D341Med (cell line): ENCODE measurements at regions not wholly inside any gene's neighbourhood (a gene's known extent, or its start where the extent isn't known, plus 50 kb on each side); places are given as distances from the start of the nearest gene placed in this dataset.
"Not testable (repeated sequence)": the region's sequence is repeated elsewhere in the genome, so short reads cannot be mapped to it uniquely, and the experiment has no call there.

Experiments
- DNase-seq: peaks from one replicate; pipeline ENCODE4 v3.0.0; 2012; ENCODE audit warnings: low spot score

DNA sequence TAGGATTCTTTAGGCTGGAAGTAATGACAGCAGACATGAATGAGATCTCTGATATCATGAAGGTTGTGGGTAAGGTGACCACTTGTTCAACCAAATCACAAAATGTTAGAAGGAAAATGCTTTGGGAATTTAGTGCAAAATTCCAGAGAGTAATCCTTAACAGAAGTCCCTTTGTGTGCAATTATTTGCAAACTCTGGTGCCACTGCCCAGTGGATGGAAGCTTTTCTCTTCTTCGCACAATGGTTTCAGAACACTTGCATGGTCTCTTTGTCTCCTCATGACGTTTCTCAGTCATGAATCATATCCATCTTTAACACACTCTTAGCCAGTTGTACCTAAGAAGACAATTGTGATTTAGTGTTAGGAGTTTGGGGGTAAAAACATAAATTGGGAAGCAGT, 570.4 kb upstream of the ANKRD30A start:
- no peak for DNase-seq

DNA sequence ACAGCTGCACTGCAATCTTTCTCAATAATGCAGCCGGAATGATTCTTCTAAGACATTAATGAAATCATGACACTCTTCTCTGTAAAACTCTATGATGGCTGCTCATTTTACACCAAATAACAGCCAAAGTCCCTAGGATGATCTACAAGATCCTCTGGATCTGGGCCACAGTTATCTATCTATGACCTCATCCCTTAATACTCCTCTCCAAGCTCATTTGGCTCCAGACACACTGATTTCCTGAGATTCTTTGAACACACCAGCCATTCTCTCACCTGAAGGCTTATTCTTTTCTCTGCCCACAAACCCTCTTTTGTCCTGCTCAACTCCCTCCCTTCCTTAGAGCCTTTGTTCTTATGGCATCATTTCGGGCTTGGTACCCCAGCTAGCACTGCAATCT, 577.4 kb upstream of the ANKRD30A start:
- DNase-seq: no peak

DNA sequence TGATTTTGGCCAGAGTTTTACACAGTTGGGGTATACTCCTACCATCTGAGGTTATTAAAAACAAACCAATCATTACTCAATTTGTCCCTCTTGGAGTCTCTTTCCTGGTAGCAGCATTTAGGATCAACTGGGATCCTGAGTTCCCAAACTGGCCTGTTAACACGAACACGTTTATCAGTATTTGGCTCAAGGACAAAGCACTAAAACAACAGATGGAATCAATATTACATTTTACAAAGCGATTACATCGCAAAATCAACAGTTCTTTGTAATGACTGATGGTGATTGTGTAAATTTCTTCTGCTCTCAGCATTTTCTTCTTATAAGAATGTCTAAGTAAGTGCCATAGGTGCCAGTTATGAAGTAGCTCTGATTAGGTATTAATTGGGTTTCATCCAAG, 582.9 kb upstream of the ANKRD30A start:
- no peak for DNase-seq

DNA sequence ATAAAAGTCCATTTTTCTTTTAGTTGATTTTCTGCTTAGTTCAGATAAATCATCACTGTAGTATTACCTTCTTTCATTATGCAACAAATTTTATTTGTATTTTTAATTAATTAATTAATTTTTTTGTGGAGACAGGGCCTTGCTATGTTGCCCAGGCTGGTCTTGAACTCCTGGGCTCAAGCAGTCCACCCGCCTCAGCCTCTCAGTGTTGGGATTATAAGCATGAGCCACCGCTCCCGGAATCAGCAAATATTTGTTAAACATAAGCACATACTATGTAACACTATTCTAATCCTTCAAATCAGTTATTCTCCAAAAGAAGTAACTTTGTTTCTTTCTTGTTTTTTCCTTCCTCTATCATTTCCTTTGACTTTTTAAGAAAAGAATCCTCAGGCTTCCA, 584.8 kb upstream of the ANKRD30A start:
- DNase-seq: no peak

DNA sequence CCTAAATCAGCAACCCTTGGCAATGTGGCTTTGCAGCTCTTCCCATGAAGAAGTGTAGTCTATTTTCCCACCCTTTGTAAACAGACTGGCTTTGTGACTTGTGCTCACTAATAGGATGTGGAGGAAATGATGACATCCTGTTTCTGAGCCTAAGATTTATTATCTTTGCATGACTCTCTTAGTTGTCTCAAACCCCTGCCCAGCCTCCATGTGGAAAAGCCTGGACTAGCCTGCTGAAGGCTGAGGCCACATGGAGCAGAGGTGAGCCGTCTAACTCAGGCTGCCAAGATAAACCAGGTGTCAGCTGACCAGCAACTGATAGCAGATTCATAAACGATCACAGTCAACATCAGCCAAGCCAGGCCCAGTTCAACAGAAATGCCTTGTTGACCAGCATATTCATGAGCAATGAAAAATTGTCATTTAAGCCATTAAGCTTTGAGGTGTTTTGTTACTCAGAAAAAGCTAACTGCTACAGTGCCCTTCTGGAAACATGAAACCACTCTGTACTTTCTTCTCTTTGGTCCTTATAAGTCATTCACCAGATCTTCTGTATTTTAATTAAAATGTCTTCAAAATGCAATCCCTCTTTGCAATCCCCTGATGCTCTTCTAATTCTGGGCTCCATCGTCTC, 586.3 kb upstream of the ANKRD30A start:
- no peak for DNase-seq

DNA sequence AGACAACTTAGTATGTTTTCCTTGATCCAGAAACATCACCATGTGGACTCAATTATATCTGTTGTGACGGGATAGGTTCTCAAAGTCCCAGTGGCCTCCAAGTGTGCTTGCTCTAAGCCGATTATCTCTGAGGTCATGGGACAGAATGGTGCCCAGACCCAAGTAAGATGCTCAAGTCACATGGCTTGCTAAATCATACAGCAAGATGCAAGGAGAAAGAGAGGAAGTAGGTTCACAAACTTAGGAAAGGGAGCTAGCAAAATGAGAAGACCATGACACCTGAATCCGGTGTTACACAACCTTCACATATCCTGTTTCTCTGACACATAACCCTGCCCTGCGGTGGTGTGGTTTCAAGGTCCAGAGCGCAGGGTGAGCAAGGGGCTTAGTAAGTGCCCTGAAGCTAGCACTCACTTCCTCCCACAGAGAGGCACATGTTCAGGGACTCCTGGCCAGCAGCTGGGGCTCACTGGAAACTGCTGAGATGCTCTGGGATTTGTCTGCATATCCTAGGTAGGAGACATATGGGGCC, 590.9 kb upstream of the ANKRD30A start:
- DNase-seq: no peak

DNA sequence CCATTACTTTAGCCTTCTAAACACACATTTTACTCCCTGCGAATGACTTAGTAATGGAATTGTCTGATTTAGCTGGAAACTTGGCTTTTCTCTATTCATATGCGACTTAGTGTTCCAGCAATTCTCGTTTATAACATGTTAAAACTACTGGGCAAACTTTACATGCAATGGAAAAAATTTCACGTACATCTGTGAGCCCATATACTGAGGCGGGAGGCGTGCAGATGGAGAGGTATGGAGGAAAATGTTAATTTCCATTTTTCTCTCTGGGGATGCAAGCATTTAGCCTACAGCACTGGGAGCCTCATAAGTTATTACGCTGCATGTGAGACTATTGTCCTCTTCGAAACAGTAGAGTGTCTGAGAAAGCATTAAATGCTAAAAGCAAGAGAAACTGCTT, 591.5 kb upstream of the ANKRD30A start:
- no peak for DNase-seq

DNA sequence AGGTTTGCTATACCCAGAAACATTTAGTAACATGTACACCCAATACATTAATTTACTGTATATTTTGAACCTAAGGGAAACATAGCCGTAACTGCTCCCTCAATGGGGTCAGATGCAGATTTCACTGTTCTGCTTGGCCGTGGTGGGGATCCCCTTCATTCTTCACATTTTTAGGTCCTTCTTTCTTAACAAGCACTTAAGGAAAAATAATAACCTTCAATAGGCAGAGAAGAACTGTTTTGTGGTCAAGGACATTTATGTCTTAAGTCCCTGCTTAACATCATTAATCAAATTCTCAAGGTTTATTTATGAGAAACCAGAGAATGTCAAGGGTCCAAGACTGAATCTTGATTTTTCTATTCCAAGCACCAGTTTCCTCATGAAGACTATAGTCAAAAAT, 592.1 kb upstream of the ANKRD30A start:
- no peak for DNase-seq

DNA sequence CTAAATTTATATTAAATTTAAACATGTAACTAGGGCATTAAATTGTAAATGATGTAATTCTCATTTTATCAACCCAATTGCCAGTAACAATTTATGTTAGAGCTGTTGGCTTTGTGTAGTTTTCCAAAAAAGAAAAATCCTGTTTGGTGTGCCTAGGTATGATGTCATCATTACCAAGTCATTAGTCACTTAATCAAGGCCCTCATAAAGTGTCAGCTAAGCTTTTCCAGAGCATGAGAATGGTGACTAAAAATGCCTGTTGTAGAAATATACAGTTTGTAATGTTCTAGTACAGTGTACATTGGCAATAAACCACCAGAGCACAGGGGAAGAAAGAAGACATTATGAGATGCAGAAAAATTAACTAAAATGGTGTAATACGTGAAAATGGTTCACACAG, 593.8 kb upstream of the ANKRD30A start:
- no peak for DNase-seq

DNA sequence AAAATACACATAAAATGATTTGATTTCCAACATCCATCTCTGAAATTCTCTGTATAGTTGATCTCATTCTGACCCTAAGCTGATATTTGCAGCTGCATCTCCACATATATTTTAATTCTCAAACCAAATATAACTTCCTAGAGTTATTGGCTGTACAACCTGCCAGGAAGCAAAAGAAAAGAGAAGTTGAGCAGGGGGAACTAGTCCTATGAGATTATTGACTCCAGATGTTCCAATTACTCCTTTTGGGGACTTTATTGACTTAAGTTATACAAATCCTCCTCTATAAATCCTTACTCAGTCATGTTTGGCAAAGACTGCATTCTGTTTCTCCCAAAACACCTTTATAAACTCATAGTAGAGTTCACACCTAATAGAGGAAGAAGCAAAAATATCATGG, 599.4 kb upstream of the ANKRD30A start:
- DNase-seq: no peak

DNA sequence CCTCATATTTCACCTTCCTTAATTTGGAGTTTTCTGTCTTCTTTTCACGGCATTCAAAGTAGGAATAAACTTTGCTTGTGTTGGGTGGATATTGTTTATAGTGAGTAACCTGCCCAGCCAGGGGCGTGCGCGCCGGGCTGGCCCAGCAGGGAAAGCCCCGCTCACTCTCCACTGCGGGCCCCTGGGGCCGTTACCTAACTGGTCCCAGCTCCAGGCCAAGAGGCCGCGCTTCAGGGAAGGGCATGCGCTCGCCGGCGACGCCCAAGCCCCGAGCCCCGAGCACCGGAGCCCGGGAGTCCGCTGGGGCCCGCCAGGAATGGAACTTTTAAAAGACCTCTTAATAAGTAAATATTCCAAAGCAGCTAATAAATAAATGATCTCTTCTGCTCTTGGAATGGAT, 601.3 kb upstream of the ANKRD30A start:
- not testable (repeated sequence) for DNase-seq

DNA sequence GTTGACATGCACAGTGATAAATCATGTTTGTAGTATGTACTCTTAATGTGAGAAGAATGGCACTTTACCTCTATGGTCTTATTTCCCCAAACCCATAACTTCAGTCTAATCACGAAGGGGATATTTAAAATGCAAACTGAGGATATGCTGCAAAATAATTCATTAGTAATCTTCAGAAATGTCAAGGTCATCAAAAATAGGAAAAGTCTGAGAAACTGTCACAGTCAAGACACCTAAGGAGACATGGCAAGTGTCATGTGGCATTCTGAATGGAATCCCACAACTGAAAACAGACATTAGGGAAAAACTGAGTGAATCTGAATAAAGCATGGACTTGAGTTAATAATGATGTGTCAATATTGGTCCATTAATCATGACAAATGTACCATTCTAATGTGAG, 605.5 kb upstream of the ANKRD30A start:
- DNase-seq: no peak

DNA sequence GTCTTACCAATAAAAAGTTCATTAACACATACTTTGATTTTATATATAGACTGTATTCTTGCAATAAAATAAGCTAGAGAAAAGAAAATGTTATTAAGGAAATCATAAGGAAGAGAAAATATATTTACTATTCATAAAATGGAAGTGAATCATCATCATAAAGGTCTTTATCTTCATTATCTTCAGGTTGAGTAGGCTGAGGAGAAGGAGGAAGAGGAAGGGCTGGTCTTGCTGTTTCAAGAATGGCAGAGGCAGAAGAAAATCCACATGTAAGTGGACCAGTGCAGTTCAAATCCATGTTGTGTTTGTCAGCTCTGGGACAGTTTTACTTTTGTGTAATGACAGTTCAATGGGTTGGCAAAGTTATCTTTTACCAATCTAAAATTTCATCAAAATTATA, 609.1 kb upstream of the ANKRD30A start:
- no peak for DNase-seq

DNA sequence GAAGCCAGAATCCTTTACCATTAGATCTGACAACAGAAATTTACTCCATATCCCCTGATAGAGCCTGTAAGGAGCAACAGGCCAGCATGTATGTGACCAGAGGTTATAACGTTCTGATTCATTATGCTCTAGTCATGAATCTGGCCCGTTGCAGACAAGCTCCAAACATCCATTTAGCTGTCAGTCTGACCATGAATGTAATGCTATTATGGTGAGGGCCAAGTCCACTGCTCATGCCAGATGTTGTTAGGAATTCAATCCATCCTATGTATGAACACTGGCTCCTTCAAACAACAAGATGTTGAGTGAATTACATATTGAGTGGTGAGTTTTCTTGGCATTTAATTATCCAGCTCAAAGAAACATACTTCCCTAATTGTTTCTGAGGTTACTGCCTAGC, 610.1 kb upstream of the ANKRD30A start:
- DNase-seq: no peak

DNA sequence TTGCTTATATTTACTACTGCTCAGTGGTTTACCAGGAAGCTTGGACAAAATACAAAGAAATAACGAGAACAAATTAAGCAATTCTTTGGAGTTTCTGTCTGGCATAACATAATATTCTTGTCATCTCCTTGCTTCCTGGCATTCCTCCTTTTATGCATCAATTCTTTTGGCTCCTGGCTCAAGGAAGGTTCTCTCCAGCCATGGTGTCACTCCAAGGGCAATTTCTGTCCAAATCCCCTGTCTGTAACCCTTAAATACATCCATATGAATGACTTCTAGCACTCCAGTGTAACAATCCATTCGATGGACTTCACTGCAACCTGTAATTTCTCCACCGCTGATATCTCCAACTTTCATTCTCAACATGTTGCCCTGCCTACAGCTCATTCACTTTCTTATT, 617.7 kb upstream of the ANKRD30A start:
- no peak for DNase-seq

DNA sequence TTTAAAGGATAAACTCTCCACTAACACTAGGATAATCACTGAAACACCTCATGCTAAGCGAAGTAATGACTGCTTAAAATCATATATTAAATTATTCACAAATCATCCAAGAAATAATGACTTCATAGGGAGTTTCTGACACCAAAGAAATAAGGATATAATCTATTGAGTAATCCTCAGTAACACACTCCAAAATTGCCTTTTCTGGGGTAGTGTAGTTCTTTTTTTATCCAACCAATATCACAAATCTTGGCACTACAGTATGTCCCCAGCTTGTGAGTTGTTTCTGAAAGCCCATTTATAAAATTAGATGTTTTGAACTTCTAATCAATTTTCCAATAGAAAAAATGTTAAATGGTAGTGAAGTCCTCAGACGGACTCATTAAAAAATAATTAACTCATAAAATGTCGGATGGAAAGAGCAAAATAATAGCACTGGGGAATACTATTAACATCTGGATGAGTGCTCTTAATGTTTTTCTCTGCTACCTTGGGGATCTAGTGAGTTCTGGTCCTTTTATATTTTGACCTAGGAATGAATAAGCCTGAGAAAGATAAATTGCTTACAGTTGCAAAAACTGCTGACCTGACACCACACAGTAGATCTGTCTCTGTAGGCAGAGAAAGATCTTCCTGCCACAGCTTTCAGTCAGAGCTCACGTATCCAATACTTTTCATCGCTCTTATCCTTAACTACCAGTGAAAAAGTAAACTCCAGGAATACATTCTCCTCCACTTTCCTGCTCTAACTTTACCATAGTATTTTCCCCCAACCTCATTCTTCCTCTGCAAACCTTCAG, 618.5 kb upstream of the ANKRD30A start:
- DNase-seq: no peak

DNA sequence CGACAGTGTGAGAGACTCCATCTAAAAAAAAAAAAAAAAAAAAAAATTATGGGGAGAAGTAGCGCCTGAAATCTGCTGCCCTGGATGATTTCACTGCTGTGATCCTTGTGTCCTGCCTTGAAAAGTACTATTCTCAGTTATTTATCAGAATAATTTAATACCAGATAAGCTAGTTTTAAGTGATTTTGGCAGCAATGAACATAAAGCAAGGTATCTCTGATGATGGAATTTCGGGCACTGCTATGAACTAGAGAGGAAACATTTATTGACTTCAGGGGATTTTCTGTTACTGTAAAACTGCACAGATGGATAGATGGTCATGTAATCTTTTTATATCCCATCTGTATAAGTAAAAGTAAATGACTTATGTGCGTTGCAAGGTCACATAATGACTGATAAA, 619.1 kb upstream of the ANKRD30A start:
- no peak for DNase-seq

DNA sequence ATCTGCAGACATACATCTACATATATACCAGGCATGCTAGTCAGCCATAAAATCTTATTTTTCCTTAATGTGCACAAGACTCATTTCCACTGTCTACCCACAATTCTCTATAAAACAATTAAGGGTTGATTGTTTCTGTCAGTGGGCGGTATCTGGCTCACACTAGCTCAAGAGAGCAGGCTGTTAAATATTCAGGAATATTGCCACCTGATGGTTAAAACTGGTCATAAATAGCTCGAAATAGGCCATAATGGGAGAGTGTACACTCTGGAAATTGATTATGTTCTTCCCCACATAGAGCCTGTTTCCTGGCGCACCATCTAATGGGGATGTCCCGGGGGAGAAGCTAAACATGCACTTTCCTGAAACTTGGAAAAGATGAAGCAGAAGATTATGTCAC, 620.6 kb upstream of the ANKRD30A start:
- DNase-seq: no peak

DNA sequence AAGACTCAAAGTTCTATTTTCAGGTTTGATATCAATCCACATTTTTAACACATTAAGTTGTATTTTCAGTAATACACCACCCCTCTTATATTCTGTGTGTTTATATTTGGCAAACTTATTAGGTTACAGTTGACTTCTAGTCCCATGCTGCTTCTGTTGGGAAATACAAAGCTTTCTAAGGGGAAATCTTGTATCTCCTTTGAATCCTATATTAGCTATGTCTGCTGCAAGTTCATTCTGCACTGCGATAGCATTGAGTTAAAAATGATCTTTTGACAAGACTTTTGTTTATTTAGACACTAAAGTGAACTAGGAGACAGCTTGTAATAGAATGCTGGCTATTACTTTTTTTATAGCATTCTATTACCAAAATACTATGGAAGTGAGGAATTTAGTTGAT, 625.1 kb upstream of the ANKRD30A start:
- DNase-seq: no peak

DNA sequence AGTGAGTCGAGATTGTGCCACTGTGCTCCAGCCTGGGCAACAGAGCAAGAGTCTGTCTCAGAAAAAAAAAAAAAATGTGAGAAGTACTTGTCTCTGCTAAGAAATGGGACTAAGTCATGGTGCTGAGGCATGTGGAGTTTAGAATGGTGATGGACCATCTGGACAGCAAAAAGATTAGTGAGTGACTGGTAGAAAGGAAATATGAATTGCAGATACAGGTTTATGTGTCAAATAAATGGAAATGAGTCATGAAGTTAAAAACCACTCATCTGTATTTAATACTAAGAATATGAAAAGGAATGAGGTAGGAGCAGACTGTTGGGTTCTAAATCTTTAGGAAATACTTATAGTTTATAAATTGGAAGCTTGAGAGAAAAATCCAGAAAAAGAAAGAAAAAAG, 625.7 kb upstream of the ANKRD30A start:
- no peak for DNase-seq

DNA sequence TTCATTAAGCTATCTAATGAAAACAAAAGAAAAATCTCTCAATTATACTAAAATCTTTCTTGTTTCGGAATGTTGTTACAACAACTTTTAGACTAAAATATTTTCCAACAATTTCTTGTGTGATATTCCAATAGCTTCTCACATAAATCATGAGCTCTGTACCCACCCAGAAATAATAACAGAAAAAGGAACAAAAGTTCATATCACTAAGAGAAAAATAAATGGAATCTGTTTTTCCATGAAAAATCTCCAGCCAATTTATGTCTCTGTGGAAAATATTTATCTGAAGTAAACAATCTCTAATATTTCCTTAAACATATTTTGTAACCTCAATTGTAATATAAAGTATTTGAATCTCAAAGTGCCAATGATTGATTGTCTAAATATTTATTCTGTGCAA, 628.6 kb upstream of the ANKRD30A start:
- no peak for DNase-seq

DNA sequence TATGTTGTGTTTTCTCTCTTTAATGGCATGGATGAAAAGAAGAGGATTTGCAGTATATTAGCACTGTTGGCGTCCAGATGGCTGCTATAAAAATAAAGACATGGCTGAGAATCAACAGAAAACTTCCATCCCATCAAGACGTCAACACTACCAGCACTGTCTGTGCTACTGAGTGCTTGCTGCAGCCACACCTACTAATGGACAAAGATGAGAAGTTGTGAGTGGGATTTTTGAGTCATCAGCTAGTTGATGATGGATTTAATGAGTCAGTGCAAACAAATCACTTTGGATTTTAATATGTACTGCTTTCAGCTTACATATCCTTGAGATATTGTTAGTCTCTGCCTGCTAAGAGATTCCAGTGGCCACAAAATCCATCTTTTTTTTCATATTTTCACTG, 631.0 kb upstream of the ANKRD30A start:
- DNase-seq: no peak

DNA sequence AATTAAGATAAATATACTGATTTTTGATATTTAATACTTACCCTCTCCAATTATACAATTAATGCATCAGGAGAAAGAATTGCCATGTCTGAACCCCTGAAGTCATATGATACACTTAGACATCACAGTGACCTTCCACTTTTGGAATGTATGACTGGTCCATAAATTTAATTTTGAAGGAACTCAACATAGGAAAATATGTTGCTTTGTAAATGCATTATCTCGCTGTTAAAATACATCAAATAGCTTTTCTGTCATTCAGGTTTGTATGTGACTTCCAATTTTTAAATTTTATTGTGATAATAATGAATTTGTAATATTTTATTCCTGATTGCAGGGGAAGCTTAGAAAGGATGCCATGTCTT, 631.9 kb upstream of the ANKRD30A start:
- no peak for DNase-seq
